Heart left ventricle (tissue), 16 donors: ENCODE measurements at regions not wholly inside any gene's neighbourhood (a gene's known extent, or its start where the extent isn't known, plus 50 kb on each side); places are given as distances from the start of the nearest gene placed in this dataset.

Source experiments
- ATAC-seq, 4 donors: fragments of 200-7000 bp; cut with Tn5 transposase; one replicate each; pipeline ENCODE4 v1.9.1; 2020 to 2022; ENCODE audit warnings: moderate library complexity in 4 of 4, mild to moderate bottlenecking in 3 of 4, moderate number of reproducible peaks in 1 of 4
- DNase-seq, 5 donors: peaks; one replicate each; pipeline ENCODE4 v3.0.0-alpha.2; 2020
- H3K27ac ChIP-seq, 12 donors: fragments of 200-600 bp; sonication (generic) in 4 of 12; one replicate each; pipeline versions ENCODE4 v1.5.0 to v1.8.0; 2016 to 2022; ENCODE audit warnings: mild to moderate bottlenecking in 2 of 12
- H3K27me3 ChIP-seq, 9 donors: fragments of 200-600 bp; sonication (generic) in 2 of 9; one replicate each; pipeline versions ENCODE4 v1.5.1 to v1.8.0; 2016 to 2022; ENCODE audit warnings: mild to moderate bottlenecking in 3 of 9
- H3K36me3 ChIP-seq, 9 donors: fragments of 200-600 bp; sonication (generic) in 2 of 9; one replicate each; pipeline versions ENCODE4 v1.5.0 to v1.8.0; 2018 to 2022; ENCODE audit warnings: mild to moderate bottlenecking in 2 of 9
- H3K4me1 ChIP-seq, 12 donors: fragments of 200-600 bp; sonication (generic) in 4 of 12; one replicate each; pipeline versions ENCODE4 v1.5.0 to v1.8.0; 2016 to 2022; ENCODE audit warnings: mild to moderate bottlenecking in 3 of 12
- H3K4me3 ChIP-seq, 12 donors: fragments of 200-600 bp; sonication (generic) in 4 of 12; one replicate each; pipeline versions ENCODE4 v1.5.0 to v1.8.0; 2017 to 2022; ENCODE audit warnings: mild to moderate bottlenecking in 9 of 12, moderate library complexity in 4 of 12
- H3K9me3 ChIP-seq, 12 donors: fragments of 200-600 bp; sonication (generic) in 4 of 12; one replicate each; pipeline versions ENCODE4 v1.5.0 to v1.8.0; 2016 to 2022; ENCODE audit warnings: mild to moderate bottlenecking in 1 of 12
- POLR2A ChIP-seq, 2 donors: fragments of 450-650 bp; IDR thresholded peaks; one replicate each; pipeline ENCODE4 v1.6.1; 2017; ENCODE audit warnings: antibody characterized with exemption in 2 of 2, mild to moderate bottlenecking in 2 of 2, moderate library complexity in 2 of 2
- whole genome bisulfite sequencing, 4 donors: extraction: QIAGEN DNeasy Blood & Tissue Kit in 2 of 4; methylation state at CpG; one replicate each; pipeline versions ENCODE4 v1.1.5 to v1.1.7; 2013 to 2018; 5-methylcytosine and 5-hydroxymethylcytosine counted together
- intact Hi-C, 10 donors: fragments of 100-400 bp; cut with DNase I; formaldehyde crosslinking; loops; one replicate each; pipeline versions ENCODE4 v1.11.1 to v1.14.2; 2022
- TF ChIP-seq, protein P1 (sequence below), 12 donors: fragments of 200-600 bp; sonication (generic) in 4 of 12; IDR thresholded peaks; one replicate each; pipeline versions ENCODE4 v1.5.0 to v1.8.0; 2018 to 2022; ENCODE audit warnings: antibody characterized with exemption in 12 of 12, mild to moderate bottlenecking in 5 of 12
- donor health status: ischemic (EF 13 %, LVEDD 7.1; RV severe dilation, severe dysfunction).
- donor health status: healthy with polysubstance abuse.
- donor health status: DM: no; HTN: yes; CAD: no.
- donor health status: DM: no; HTN: no; CAD: no.
- donor health status: ischemic (EF 25% LVEDD 6.9; RV normal size, moderate dysfunction).
- donor health status: ischemic (EF 25% LVEDD 5.7; RV mildly dilated, moderate dysfunction).
- donor health status: healthy.
- donor health status: DM: yes; HTN: yes; CAD: no.
- donor health status: ischemic (EF 35%, LVEDD 5.7; RV mildly dilated, moderate dysfunction).
- donor health status: nonischemic (EF 11% LVEDD 7.7; RV severe dilation, severe dysfunction).
- donor health status: DM: yes; HTN: yes; CAD: no.
- donor health status: PGD.
- donor health status: ischemic (EF 29% LVEDD 5.4; RV normal size, mild dysfunction).
- donor health status: nonischemic (EF 23%, LVEDD 6.1; RV moderate dilation, normal function).

DNA sequence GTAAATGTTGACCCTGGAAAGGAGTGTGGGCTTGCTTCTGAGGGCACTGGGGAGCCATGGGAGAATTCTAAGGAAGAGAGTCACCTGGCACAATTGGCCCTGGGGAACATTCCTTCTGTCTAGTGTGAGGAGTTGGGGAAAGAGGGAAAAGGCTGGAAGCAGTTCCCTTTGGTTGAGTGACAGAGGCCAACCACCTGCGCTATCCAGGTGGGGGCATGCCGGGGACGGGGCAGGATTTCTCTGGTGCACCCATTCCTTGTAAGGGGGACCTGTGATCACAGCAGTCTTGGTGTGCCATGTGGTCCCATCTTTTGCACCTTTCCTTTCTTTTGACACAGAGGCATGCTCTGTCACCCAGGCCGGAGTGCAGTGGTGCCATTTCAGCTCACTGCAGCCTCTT, 92.1 kb upstream of the GRK3 start:
- WGBS, 4 donors: 88 to 98% (median 92%) methylated on average over 4 of the region's 4 CpGs
- no peak for DNase-seq
- no peak for ATAC-seq
- TF ChIP-seq POLR2A (IDR thresholded peaks at IDR 0.05): no peak
- TF ChIP-seq, protein P1, sequence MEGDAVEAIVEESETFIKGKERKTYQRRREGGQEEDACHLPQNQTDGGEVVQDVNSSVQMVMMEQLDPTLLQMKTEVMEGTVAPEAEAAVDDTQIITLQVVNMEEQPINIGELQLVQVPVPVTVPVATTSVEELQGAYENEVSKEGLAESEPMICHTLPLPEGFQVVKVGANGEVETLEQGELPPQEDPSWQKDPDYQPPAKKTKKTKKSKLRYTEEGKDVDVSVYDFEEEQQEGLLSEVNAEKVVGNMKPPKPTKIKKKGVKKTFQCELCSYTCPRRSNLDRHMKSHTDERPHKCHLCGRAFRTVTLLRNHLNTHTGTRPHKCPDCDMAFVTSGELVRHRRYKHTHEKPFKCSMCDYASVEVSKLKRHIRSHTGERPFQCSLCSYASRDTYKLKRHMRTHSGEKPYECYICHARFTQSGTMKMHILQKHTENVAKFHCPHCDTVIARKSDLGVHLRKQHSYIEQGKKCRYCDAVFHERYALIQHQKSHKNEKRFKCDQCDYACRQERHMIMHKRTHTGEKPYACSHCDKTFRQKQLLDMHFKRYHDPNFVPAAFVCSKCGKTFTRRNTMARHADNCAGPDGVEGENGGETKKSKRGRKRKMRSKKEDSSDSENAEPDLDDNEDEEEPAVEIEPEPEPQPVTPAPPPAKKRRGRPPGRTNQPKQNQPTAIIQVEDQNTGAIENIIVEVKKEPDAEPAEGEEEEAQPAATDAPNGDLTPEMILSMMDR (IDR thresholded peaks at IDR 0.05): no peak
- H3K27me3 ChIP-seq: no peaks in the 10 kb centered on the region
- H3K27ac ChIP-seq: no peak overlapping the region
- no peak overlapping the region for H3K4me3 ChIP-seq
- peaks cover 0 to 15% (median 6%) of the 10 kb centered on the region in 12 donors for H3K4me1 ChIP-seq
- H3K9me3 ChIP-seq: peaks cover 0 to 3% (median 0%) of the 10 kb centered on the region in 12 donors
- intact Hi-C loops: loop anchor here in 2 of 10 donors (5.0 kb wide), 2 partner anchors 225 to 290 kb away; no protein-coding TSS in a partner anchor
- H3K36me3 ChIP-seq: peaks cover 0 to 8% (median 0%) of the 10 kb centered on the region in 9 donors

DNA sequence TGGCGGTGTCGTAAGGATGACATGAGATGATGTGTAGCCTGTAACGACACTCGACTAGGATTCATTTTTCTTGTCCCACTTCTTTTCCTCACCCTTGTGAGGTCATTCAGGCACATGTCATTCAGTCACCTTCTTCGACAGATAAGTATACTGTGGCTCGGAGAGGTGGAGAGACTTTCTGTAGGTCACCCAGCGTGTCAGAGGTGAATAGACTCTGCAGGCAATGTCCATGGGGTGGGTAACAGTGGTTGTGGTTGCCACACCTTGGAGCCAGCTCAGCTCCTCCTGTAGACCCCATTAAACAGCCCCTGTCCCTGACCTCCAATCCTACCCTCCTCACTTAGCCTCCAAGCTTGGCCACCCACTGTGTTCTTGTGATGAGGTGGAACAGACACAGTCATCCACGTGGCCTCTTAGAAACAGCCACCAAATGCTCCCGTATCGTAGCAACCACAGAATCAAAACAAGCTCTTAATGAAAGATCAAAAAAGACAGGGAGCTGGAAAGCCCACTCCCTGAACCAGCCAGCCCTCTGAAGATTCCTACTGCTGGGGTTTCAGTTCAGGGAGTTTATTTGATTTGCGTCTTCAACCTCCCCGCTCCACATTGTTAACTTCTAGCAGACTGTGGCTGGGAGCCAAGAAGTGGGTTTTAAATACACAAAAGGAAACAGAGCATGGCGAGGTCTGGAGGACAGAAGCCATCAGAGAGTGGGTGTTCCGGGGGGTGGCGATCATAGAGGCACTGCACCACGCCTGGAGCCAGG, 89.0 kb upstream of the GRK3 start:
- Histone ChIP-seq H3K9me3 (peaks cover 0 to 10% (median 0%) of the 10 kb centered on the region in 12 donors), H3K36me3 (peaks cover 0 to 7% (median 0%) of the 10 kb centered on the region in 9 donors), H3K4me3 (no peak overlapping the region), H3K27me3 (no peaks in the 10 kb centered on the region), H3K27ac (peak overlapping the region in 1 of 12 donors; percentile 17), H3K4me1 (peaks cover 0 to 15% (median 6%) of the 10 kb centered on the region in 12 donors)
- intact Hi-C loops: no loop called here
- peak in 3 of 5 donors; percentile 35 to 47 (median 45) for DNase-seq
- ATAC-seq: peak; percentile 40 to 73 (median 64)
- WGBS, 4 donors: 44 to 49% (median 46%) methylated on average over 16 of the region's 16 CpGs
- TF ChIP-seq, protein P1 (IDR thresholded peaks at IDR 0.05): no peak
- no peak for TF ChIP-seq POLR2A (IDR thresholded peaks at IDR 0.05)

DNA sequence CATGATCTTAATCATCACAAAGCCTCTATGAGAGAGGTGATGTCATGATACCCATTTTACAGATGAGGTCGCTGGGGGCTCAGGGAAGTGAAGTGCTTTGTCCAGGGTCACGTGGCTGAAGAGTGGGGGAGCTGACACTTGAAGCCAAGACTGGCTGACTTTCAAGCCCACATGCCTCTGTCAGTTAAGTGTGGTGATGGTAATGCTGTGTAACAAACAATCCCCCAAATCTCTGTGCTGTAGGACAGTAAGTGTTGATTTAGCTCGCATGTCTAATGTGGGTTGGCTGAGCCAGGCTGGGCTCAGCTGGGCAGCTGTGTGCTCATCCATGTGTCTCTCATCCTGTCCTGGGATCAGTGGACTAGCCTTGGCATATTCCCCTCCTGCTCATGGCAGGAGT, 87.1 kb upstream of the GRK3 start:
- WGBS, 4 donors: 87 to 97% (median 96%) methylated on average over 3 of the region's 3 CpGs
- intact Hi-C loops: no loop called here

DNA sequence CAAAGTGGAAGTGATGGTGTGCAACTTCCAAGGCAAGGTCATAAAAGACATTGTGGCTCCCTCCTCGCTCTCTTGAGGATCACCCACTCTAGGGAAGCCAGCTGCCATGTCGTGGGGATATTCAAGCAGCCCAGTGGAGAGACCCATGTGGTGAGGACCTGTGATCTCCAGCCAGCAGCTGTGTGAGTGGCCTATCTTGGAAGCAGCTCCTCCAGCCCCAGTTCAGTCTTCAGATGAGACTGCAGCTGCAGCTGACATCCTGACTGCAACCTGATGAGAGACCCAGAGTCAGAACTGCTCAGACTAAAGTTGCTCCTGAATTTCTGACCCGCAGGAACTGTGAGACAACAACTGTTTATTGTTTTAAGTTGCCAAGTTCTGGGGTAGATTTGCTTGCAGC, 86.4 kb upstream of the GRK3 start:
- no peak overlapping the region for H3K4me3 ChIP-seq
- intact Hi-C loops: no loop called here
- WGBS, 4 donors: 79 to 92% (median 87%) methylated on average over 3 of the region's 3 CpGs
- H3K36me3 ChIP-seq: peaks cover 0 to 19% (median 0%) of the 10 kb centered on the region in 9 donors
- ATAC-seq (no peak), DNase-seq (no peak)
- no peak overlapping the region for H3K27ac ChIP-seq
- no peaks in the 10 kb centered on the region for H3K27me3 ChIP-seq
- TF ChIP-seq, protein P1 (IDR thresholded peaks at IDR 0.05): no peak
- no peak for TF ChIP-seq POLR2A (IDR thresholded peaks at IDR 0.05)
- H3K9me3 ChIP-seq: peaks cover 0 to 11% (median 0%) of the 10 kb centered on the region in 12 donors
- H3K4me1 ChIP-seq: peaks cover 0 to 24% (median 9%) of the 10 kb centered on the region in 12 donors

More for the DNA sequence above, 87.1 kb upstream of the GRK3 start:
- H3K4me1 ChIP-seq: peaks cover 0 to 16% (median 6%) of the 10 kb centered on the region in 12 donors
- no peak overlapping the region for H3K27ac ChIP-seq
- ATAC-seq (no peak), DNase-seq (no peak)
- TF ChIP-seq POLR2A (IDR thresholded peaks at IDR 0.05): no peak
- TF ChIP-seq, protein P1 (IDR thresholded peaks at IDR 0.05): no peak
- H3K9me3 ChIP-seq: peaks cover 0 to 11% (median 0%) of the 10 kb centered on the region in 12 donors
- peaks cover 0 to 19% (median 0%) of the 10 kb centered on the region in 9 donors for H3K36me3 ChIP-seq
- H3K4me3 ChIP-seq: no peak overlapping the region
- H3K27me3 ChIP-seq: no peaks in the 10 kb centered on the region
